ENCODE measurements at regions not wholly inside any gene's neighbourhood (a gene's known extent, or its start where the extent isn't known, plus 50 kb on each side); places are given as distances from the start of the nearest gene placed in this dataset.

- Histone ChIP-seq H3K4me2 (ENCODE audit: low read length) (no peak overlapping the region), H3K9me2 (replicated peaks; ENCODE audit: control insufficient read depth, low read length) (no peaks in the 10 kb centered on the region), H3K27me3 (ENCODE audit: control insufficient read depth, low read length) (no peaks in the 10 kb centered on the region), H4K20me1 (ENCODE audit: control insufficient read depth, insufficient read depth, low read depth, low read length) (no peaks in the 10 kb centered on the region), H3F3A (ENCODE audit: control insufficient read depth, insufficient read depth) (no peaks in the 10 kb centered on the region), H3K4me1 (ENCODE audit: control insufficient read depth, low read length) (no peaks in the 10 kb centered on the region), H3K27ac (ENCODE audit: low read depth, low read length) (no peak overlapping the region), H3K9me3 (ENCODE audit: control insufficient read depth, insufficient read depth, low read length) (no peaks in the 10 kb centered on the region; the same call in 1 of the 2 replicates), H3K79me2 (ENCODE audit: control insufficient read depth, low read length) (no peaks in the 10 kb centered on the region), H3K36me3 (ENCODE audit: control insufficient read depth, low read length) (no peaks in the 10 kb centered on the region), H3K4me3 (ENCODE audit: low read length) (no peak overlapping the region)
- TF ChIP-seq CTCF (IDR thresholded peaks at IDR 0.05; ENCODE audit: low read depth, low read length, poor library complexity, severe bottlenecking) (no peak), EZH2phosphoT487 (IDR thresholded peaks at IDR 0.05; ENCODE audit: borderline replicate concordance, low read length) (no peak)
Measured at GRCh38 chr16:7200320-7200719, 132.3 kb upstream of the RBFOX1 start.

GRCh38 chr16:7185689-7186088, 147.0 kb upstream of the RBFOX1 start:
- no peaks in the 10 kb centered on the region for H3K4me1 ChIP-seq (ENCODE audit: control insufficient read depth, low read length)
- no peak overlapping the region for H3K4me3 ChIP-seq (ENCODE audit: low read length)
- H3K9me3 ChIP-seq (ENCODE audit: control insufficient read depth, insufficient read depth, low read length), result peaks cover 17% of the 10 kb centered on the region
- H3K27ac ChIP-seq (ENCODE audit: low read depth, low read length), result no peak overlapping the region
- no peaks in the 10 kb centered on the region for H3K9me2 ChIP-seq (replicated peaks; ENCODE audit: control insufficient read depth, low read length)
- no peak overlapping the region for H3K4me2 ChIP-seq (ENCODE audit: low read length)
- no peaks in the 10 kb centered on the region for H4K20me1 ChIP-seq (ENCODE audit: control insufficient read depth, insufficient read depth, low read depth, low read length)
- TF ChIP-seq EZH2phosphoT487 (IDR thresholded peaks at IDR 0.05; ENCODE audit: borderline replicate concordance, low read length) (no peak), CTCF (IDR thresholded peaks at IDR 0.05; ENCODE audit: low read depth, low read length, poor library complexity, severe bottlenecking) (no peak)
- no peaks in the 10 kb centered on the region for H3F3A ChIP-seq (ENCODE audit: control insufficient read depth, insufficient read depth)
- no peaks in the 10 kb centered on the region for H3K27me3 ChIP-seq (ENCODE audit: control insufficient read depth, low read length)
- H3K36me3 ChIP-seq (ENCODE audit: control insufficient read depth, low read length), result no peaks in the 10 kb centered on the region
- H3K79me2 ChIP-seq (ENCODE audit: control insufficient read depth, low read length), result no peaks in the 10 kb centered on the region

- no peaks in the 10 kb centered on the region for H4K20me1 ChIP-seq (ENCODE audit: control insufficient read depth, insufficient read depth, low read depth, low read length)
- H3K4me2 ChIP-seq (ENCODE audit: low read length), result no peak overlapping the region
- H3K4me1 ChIP-seq (ENCODE audit: control insufficient read depth, low read length), result no peaks in the 10 kb centered on the region
- H3K27me3 ChIP-seq (ENCODE audit: control insufficient read depth, low read length), result no peaks in the 10 kb centered on the region
- H3K9me2 ChIP-seq (replicated peaks; ENCODE audit: control insufficient read depth, low read length), result no peaks in the 10 kb centered on the region
- TF ChIP-seq CTCF (IDR thresholded peaks at IDR 0.05; ENCODE audit: low read depth, low read length, poor library complexity, severe bottlenecking), result no peak
- TF ChIP-seq EZH2phosphoT487 (IDR thresholded peaks at IDR 0.05; ENCODE audit: borderline replicate concordance, low read length), result no peak
- H3K9me3 ChIP-seq (ENCODE audit: control insufficient read depth, insufficient read depth, low read length), result peaks cover 17% of the 10 kb centered on the region
- H3K79me2 ChIP-seq (ENCODE audit: control insufficient read depth, low read length), result no peaks in the 10 kb centered on the region
- no peaks in the 10 kb centered on the region for H3K36me3 ChIP-seq (ENCODE audit: control insufficient read depth, low read length)
- H3F3A ChIP-seq (ENCODE audit: control insufficient read depth, insufficient read depth), result no peaks in the 10 kb centered on the region
- no peak overlapping the region for H3K27ac ChIP-seq (ENCODE audit: low read depth, low read length)
- no peak overlapping the region for H3K4me3 ChIP-seq (ENCODE audit: low read length)
Measured at GRCh38 chr16:7185165-7185564, 147.5 kb upstream of the RBFOX1 start.

- Histone ChIP-seq H3K9me3 (ENCODE audit: control insufficient read depth, insufficient read depth, low read length) (peaks cover 14% of the 10 kb centered on the region), H3K9me2 (replicated peaks; ENCODE audit: control insufficient read depth, low read length) (no peaks in the 10 kb centered on the region), H4K20me1 (ENCODE audit: control insufficient read depth, insufficient read depth, low read depth, low read length) (no peaks in the 10 kb centered on the region), H3K27ac (ENCODE audit: low read depth, low read length) (no peak overlapping the region), H3K4me2 (ENCODE audit: low read length) (no peak overlapping the region), H3K4me1 (ENCODE audit: control insufficient read depth, low read length) (no peaks in the 10 kb centered on the region), H3K4me3 (ENCODE audit: low read length) (no peak overlapping the region), H3K27me3 (ENCODE audit: control insufficient read depth, low read length) (no peaks in the 10 kb centered on the region), H3K79me2 (ENCODE audit: control insufficient read depth, low read length) (no peaks in the 10 kb centered on the region), H3F3A (ENCODE audit: control insufficient read depth, insufficient read depth) (no peaks in the 10 kb centered on the region), H3K36me3 (ENCODE audit: control insufficient read depth, low read length) (no peaks in the 10 kb centered on the region)
- TF ChIP-seq EZH2phosphoT487 (IDR thresholded peaks at IDR 0.05; ENCODE audit: borderline replicate concordance, low read length) (no peak), CTCF (IDR thresholded peaks at IDR 0.05; ENCODE audit: low read depth, low read length, poor library complexity, severe bottlenecking) (no peak)
Measured at GRCh38 chr16:7183768-7184167, 148.9 kb upstream of the RBFOX1 start.
